ENCODE measurements at regions not wholly inside any gene's neighbourhood (a gene's known extent, or its start where the extent isn't known, plus 50 kb on each side); places are given as distances from the start of the nearest gene placed in this dataset.
A peak's percentile ranks its signal among the peaks of the same experiment; 100 is the strongest.

GRCh38 chr6:140069576-140069975 lies 695.1 kb upstream of the CITED2 start:
- intact Hi-C loops (cut with DNase I) = no loop called here
- ATAC-seq (no peak), DNase-seq (ENCODE audit: missing footprints) (no peak)

DNA sequence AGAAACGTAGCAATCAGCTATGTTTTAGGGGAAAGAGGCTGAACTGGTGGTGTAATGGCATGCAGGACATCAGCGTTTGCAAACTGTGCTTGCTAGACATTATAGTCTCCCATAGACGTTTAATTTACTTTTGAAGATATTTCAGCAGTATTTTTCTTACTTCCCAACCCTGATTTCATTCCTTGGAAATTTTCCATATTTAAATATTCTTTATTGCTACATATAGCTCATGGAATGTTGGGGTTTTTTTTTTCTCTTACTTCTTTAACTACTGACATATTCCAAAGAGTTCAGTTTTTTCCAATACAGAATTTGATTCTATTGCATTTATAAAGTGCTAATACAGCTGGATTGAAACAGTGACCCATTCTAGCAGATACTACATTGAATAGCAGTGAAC lies 694.4 kb upstream of the CITED2 start:
- ATAC-seq = no peak
- no peak for DNase-seq (ENCODE audit: missing footprints)
- intact Hi-C loops (cut with DNase I) = no loop called here

GRCh38 chr6:140064366-140064765 lies 689.9 kb upstream of the CITED2 start:
- intact Hi-C loops (cut with DNase I) = no loop called here
- no peak for DNase-seq (ENCODE audit: missing footprints)
- ATAC-seq = no peak

- intact Hi-C loops (cut with DNase I) = no loop called here
- ATAC-seq = no peak
Observed at GRCh38 chr6:140063021-140063399, 688.6 kb upstream of the CITED2 start.

DNA sequence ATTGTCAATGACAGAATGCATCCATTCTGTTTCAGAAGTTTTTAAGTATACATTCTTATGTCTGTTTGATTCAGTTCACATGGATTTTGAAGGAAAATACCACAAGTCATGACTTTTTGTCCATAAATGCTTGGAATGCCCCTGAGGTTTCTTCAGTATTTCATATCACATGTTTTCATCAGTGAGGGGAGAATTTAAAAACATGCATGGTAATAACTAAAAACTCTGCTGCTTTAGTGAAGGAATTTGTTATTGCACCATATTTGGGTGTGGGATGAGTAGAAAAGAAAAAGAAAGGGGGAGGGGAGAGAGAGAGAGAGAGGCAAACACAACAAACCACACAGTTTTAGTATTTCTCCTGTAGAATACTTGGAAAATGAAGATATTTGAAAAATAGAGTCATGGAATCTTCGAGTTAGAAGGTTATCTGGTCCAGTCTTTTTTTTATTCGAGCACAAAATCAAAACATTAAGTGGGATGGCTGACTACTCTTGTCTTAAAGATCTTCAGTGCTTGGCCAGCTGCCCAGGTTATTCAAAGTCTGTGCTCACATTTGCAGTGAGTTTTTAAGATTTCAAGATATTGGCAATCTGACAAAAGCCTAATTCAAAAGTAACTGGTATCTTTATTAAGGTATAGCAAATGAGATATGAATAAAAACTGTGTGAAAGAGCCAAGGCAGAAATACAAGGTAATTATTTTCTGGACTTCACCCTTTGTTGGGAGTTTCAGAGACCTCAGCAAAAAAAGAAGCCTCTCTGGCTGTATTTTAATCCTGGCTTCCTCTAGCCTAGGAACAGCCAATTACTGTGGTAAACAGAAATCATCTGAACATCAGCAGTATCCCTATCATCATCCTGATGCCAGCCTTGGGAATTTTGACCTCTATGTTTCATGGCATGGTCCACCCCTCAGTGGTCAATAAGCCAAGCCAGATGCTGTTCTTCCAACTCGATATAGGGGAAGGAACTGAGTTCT lies 687.9 kb upstream of the CITED2 start:
- ATAC-seq (peak; percentile 67), DNase-seq (ENCODE audit: missing footprints) (peak; percentile 61)
- intact Hi-C loops (cut with DNase I) = no loop called here

More at GRCh38 chr6:140063021-140063399, 688.6 kb upstream of the CITED2 start:
- no peak for DNase-seq (ENCODE audit: missing footprints)

GRCh38 chr6:140061110-140062042 lies 686.9 kb upstream of the CITED2 start:
- intact Hi-C loops (cut with DNase I) = no loop called here
- DNase-seq (ENCODE audit: missing footprints) (no peak), ATAC-seq (peak; percentile 29)

DNA sequence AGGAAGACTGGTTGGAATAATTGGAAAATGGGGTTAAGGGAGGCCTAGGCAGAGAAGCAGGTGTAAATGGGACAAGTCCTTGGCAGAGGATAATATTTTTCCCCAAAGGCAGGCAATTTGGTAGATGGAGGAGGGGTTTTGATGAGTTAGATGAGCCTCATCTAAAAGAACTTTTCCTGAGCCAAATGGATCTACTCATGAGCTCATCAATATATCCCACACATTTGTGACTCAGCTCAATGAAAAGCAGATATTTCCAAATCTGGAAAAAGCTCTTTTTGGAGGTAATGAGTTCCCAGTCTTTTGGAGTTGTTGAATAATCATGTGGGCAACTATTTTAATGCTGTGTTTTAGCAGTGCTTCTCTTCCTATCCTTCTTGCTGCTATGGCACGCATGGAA lies 685.5 kb upstream of the CITED2 start:
- intact Hi-C loops (cut with DNase I) = no loop called here
- ATAC-seq = no peak
- DNase-seq (ENCODE audit: missing footprints) = no peak

DNA sequence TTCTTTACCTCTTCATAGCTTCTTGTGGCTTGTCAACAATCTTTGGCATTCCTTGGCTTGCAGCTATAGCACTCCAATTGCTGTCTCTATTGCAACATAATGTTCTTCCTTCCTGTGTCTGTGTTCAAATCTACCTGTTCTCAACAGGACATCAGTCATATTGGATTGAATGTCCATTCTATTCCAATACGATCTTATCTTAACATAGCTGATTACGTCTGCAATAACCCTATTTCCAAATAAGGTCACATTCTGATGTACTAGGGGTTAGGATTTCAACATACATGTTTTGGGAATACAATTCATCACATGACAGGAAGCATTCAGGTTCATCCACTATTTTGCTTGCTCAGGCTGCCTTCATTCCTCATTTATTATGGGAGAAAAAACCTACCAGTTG lies 684.4 kb upstream of the CITED2 start:
- intact Hi-C loops (cut with DNase I) = no loop called here
- DNase-seq (ENCODE audit: missing footprints) = no peak
- ATAC-seq = no peak

DNA sequence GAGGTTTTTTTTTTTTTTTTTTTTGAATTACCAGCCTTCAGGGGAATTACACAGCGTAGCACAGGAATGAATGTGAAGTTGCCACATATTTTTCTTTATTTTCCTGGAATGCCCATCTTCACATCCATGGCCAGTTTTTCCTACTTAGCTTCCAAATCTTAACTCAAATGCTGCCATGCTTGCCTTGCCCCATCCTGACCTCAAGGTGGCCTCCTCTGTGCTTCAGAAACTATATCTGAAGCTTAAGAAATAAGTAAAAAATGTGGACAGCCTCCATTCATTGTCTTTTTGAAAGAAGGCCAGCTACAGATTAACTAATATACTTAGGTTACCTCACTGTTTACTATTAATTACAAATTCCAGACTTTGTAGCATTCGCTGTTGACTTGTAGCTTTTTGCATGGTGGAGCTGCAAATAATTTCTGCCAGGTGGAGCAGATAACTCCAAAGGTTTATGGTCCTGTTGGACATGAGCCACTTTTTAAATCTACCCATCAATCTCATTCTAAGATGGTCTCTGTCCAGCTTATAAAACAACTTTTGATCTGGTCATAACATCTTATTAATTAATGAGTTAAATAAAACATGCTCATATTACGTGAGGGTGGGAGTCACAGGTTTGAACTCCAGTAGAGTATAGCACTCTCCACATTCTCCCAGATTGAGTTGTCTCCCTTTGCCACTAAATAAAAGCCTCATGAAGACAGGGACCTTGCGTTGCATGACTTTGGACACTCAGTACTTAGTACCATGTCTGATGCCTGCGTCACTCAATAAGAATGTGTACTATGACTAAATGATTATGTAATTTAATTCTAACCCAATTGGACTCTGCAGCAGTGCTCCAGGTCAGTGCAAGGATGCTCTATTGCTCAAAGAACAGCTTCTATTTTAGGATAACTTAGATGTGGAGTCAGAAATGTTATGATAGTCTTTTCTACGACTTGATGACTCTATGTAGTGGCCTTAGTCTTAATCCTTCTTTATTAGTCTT lies 678.6 kb upstream of the CITED2 start:
- intact Hi-C loops (cut with DNase I) = no loop called here
- DNase-seq (ENCODE audit: missing footprints) (no peak), ATAC-seq (no peak)

DNA sequence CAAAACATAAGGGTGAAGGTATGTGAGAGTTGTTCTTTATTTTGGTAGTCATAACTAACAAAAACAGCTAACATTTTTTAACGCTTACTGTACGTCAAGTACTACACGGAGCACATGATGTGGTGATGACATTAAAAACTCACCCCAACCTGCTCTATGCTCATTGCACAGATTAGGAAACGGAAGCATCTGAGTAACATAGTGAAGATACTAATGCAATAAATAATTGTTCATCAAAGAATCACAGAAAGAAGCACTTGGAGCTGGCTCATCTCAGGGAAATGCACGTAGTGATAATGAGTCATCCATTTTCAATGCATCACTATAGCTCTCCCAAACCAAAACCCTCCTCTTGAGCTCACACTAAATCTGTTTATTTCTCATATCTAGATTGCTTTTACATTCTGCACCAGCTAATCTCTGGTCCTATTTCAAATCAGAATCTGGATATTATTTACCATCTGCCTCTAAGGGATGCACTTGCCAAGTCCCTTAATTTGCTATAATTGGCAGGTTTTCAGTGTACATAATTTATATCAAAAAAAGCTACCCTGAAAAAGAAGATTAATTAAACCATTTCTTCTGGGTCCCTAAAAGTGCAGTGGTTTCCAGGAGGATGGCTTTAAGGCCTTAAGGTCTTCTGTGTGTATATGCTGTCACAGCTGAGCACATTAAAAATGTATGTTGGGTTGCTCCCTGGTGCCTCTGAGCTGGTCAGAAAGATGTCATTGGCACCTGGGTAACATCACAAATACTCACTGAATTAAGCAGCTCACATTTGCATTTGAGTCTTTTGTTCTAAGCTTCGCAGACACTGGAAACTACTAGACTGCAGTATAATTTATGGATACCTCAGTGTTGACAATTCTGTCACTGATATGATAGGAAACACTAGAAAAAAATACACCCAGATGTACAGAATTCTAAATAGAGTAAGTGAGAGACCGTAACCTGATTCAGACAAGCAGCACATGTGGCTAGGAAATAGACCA lies 677.4 kb upstream of the CITED2 start:
- no peak for ATAC-seq
- no peak for DNase-seq (ENCODE audit: missing footprints)
- intact Hi-C loops (cut with DNase I) = no loop called here

- intact Hi-C loops (cut with DNase I) = no loop called here
- DNase-seq (ENCODE audit: missing footprints) (no peak), ATAC-seq (peak; percentile 82)
Observed at GRCh38 chr6:140050101-140050995, 675.9 kb upstream of the CITED2 start.

GRCh38 chr6:140049251-140049650 lies 674.8 kb upstream of the CITED2 start:
- ATAC-seq = no peak
- intact Hi-C loops (cut with DNase I) = no loop called here

GRCh38 chr6:140048202-140048790 lies 673.8 kb upstream of the CITED2 start:
- intact Hi-C loops (cut with DNase I) = no loop called here
- no peak for DNase-seq (ENCODE audit: missing footprints)
- no peak for ATAC-seq

More at GRCh38 chr6:140049251-140049650, 674.8 kb upstream of the CITED2 start:
- DNase-seq (ENCODE audit: missing footprints) = no peak

GRCh38 chr6:140047321-140047720 lies 672.9 kb upstream of the CITED2 start:
- intact Hi-C loops (cut with DNase I) = no loop called here
- DNase-seq (ENCODE audit: missing footprints) (no peak), ATAC-seq (no peak)

DNA sequence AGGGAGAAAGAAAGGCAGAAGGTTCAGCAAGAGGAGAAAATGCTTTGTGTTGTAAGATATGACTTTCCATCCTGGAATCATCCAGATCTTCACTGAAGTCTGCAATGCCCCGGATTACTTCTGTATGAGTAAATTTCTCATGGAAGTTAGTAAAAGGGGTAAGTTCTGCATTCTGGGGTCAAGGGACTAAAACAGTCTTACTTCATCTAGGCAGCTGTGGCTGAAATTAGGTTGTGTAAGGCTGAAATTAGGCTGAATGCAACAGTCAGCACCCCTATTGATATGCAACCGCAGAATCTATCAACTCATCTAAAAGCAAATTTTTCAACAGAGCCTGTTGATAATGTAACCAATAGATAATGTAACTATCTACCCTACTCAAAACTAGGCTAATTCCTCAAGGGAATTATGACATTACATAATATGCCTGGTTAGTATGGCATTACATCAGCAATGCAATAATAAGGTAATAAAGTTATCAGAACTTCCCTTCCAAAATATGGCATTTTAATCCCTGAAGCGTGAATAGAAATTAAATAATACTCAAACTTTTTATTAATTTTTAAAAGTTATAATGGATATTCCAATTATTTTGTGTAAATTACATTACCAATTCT lies 671.7 kb upstream of the CITED2 start:
- no peak for DNase-seq (ENCODE audit: missing footprints)
- no peak for ATAC-seq
- intact Hi-C loops (cut with DNase I) = no loop called here

DNA sequence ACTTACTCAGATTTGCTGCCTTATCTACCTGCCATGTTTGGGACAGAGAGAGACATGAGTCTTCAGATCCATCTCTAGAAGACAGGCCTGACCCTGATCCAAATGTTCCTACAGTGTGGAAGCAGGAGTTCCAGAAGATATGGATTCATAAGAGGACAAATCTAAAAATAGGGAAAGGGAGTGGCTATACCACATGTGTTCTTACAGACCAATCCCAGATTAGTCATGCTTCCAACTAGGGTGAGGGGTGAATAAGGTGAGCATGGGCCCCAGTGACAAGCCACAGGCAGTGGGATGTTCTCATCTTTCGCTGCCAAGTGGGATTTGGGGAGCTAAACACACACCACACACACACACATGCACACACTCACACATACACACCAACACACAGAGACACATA lies 670.7 kb upstream of the CITED2 start:
- intact Hi-C loops (cut with DNase I) = no loop called here
- DNase-seq (ENCODE audit: missing footprints) (no peak), ATAC-seq (peak; percentile 33)
